ENCODE measurements at regions not wholly inside any gene's neighbourhood (a gene's known extent, or its start where the extent isn't known, plus 50 kb on each side); places are given as distances from the start of the nearest gene placed in this dataset.

GRCh38 chr10:110414548-110415309, 83.0 kb upstream of the DUSP5 start:
- TF ChIP-seq BRCA1 (IDR thresholded peaks at IDR 0.05) (no peak), BRCA1 (CRISPR knock-in tag; IDR thresholded peaks at IDR 0.05) (no peak), RNF2 (IDR thresholded peaks at IDR 0.05) (no peak), NFIC (IDR thresholded peaks at IDR 0.05) (no peak), GATAD2B (IDR thresholded peaks at IDR 0.05; ENCODE audit: borderline replicate concordance) (no peak), ZNF282 (CRISPR knock-in tag; IDR thresholded peaks at IDR 0.05) (no peak), POLR2G (IDR thresholded peaks at IDR 0.05; ENCODE audit: low read depth, low read length) (no peak)

Measured in K562 (cell line).